ENCODE measurements at regions not wholly inside any gene's neighbourhood (a gene's known extent, or its start where the extent isn't known, plus 50 kb on each side); places are given as distances from the start of the nearest gene placed in this dataset.

DNA sequence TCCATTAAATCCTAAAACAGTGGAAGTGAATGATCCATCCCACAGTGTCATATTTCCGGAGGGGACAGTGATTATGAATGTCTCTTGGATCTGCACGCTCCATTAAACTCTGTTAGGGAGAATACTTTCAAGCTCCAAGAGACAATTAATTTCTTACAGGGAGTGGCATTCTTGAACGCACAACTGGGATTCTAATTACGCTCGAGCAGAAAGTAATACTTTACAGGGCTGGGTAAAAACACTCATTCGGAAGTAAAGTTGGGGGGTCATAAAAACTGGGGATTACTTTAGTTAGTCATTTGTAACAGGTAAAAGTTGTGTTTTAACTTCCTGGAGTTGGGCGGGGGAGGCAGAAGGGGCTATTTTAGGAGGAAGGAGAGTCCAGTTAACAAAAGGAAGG is 151.8 kb downstream of the ZFP64 start:
- TF ChIP-seq, protein P1, sequence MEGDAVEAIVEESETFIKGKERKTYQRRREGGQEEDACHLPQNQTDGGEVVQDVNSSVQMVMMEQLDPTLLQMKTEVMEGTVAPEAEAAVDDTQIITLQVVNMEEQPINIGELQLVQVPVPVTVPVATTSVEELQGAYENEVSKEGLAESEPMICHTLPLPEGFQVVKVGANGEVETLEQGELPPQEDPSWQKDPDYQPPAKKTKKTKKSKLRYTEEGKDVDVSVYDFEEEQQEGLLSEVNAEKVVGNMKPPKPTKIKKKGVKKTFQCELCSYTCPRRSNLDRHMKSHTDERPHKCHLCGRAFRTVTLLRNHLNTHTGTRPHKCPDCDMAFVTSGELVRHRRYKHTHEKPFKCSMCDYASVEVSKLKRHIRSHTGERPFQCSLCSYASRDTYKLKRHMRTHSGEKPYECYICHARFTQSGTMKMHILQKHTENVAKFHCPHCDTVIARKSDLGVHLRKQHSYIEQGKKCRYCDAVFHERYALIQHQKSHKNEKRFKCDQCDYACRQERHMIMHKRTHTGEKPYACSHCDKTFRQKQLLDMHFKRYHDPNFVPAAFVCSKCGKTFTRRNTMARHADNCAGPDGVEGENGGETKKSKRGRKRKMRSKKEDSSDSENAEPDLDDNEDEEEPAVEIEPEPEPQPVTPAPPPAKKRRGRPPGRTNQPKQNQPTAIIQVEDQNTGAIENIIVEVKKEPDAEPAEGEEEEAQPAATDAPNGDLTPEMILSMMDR (IDR thresholded peaks at IDR 0.05) = no peak
- no peak for TF ChIP-seq POLR2A (IDR thresholded peaks at IDR 0.05)
- no peak for TF ChIP-seq POLR2AphosphoS5 (IDR thresholded peaks at IDR 0.05)
